Large intestine (tissue), 3 donors: ENCODE measurements at regions not wholly inside any gene's neighbourhood (a gene's known extent, or its start where the extent isn't known, plus 50 kb on each side); places are given as distances from the start of the nearest gene placed in this dataset.
"Not testable (repeated sequence)": the region's sequence is repeated elsewhere in the genome, so short reads cannot be mapped to it uniquely, and the experiment has no call there.

Experiments
- DNase-seq, 2 donors: peaks; one replicate each; pipeline versions ENCODE4 v3.0.0 to v3.0.0-alpha.2; 2013
- H3K27ac ChIP-seq: one replicate; pipeline ENCODE4 v1.5.1; 2013; ENCODE audit warnings: low read length
- H3K27me3 ChIP-seq: 2 replicates; pipeline ENCODE4 v1.6.1; 2013; ENCODE audit warnings: low read length; ENCODE audit not compliant: control insufficient read depth, insufficient read depth
- H3K36me3 ChIP-seq: 2 replicates; pipeline ENCODE4 v1.6.1; 2013; ENCODE audit warnings: low read length; ENCODE audit not compliant: control insufficient read depth, insufficient read depth
- H3K4me1 ChIP-seq: one replicate; pipeline ENCODE4 v1.6.1; 2013; ENCODE audit warnings: low read length; ENCODE audit not compliant: control insufficient read depth, insufficient read depth
- H3K4me3 ChIP-seq: one replicate; pipeline ENCODE4 v1.5.1; 2013; ENCODE audit warnings: low read length
- H3K9me3 ChIP-seq: one replicate; pipeline ENCODE4 v1.6.1; 2013; ENCODE audit warnings: mild to moderate bottlenecking, low read depth, low read length, moderate library complexity; ENCODE audit not compliant: control insufficient read depth
- WGBS: methylation state at CpG from one replicate; pipeline ENCODE4 v1.1.5; 2013; ENCODE audit warnings: low lambda C conversion rate; ENCODE audit not compliant: insufficient coverage; 5-methylcytosine and 5-hydroxymethylcytosine counted together

DNA sequence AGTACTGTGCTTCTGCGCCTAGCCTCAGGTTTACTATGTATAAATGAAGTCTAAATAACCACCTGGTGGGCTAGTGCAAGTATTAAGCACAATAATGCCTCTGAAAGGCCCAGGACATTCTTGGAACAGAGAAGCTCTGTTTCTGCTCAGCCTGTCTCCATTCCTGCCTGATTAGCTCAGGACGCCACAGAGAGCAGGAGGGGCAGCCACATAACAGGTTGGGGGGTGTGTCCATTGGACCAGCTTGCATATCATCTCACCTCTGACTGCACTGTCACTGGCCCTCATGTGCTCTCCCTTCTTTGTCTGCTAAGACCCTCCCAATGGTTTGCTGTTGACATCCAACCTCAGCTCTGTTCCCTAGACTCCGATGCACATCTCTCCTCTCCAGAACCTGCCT lies 52.8 kb upstream of the IKZF1 start:
- DNase-seq: no peak
- Histone ChIP-seq H3K9me3 (peaks cover 5% of the 10 kb centered on the region), H3K27me3 (no peaks in the 10 kb centered on the region), H3K36me3 (no peaks in the 10 kb centered on the region), H3K4me3 (no peak overlapping the region), H3K4me1 (no peaks in the 10 kb centered on the region), H3K27ac (no peak overlapping the region)
- no CpG with 5 or more reads among the region's 3 CpGs for WGBS

DNA sequence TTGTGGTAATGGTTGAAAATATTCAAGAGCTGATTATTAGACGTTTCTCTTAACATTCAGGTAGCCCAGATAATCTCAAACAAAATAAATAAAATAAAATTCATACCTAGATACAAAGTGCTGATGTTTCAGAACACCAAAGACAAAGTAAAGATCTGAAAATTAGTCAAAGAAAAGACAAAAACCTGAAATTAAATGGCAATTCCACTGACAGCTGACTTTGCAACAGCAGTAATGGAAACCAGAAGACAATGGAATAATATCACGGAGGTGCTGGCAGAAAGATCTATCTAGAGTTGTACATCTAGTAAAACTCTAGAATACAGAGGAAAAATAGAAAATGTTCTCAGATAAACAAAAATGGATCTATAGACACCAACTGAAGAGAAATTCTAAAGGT lies 58.0 kb upstream of the IKZF1 start:
- Histone ChIP-seq H3K36me3 (no peaks in the 10 kb centered on the region), H3K27me3 (no peaks in the 10 kb centered on the region), H3K4me3 (no peak overlapping the region), H3K27ac (no peak overlapping the region), H3K4me1 (no peaks in the 10 kb centered on the region), H3K9me3 (peaks cover 5% of the 10 kb centered on the region)
- WGBS: 60% methylated on average over 1 of the region's 2 CpGs
- DNase-seq: no peak

DNA sequence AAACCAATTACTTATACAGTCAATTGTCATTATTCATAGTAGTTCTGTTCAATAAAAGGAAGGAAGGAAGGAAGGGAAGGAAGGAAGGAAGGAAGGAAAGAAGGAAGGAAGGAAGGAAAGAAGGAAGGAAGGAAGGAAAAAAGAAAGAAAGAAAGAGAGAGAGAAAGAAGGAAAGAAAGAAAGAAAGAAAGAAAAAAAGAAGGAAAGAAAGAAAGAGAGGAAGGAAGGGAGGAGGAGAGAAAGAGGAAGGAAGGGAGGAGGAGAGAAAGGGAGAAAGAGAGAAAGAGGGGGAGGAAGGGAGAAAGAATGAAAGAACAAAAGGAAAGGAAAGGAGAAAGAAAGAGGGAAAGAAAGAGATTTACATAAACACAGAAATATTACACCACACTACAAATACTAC lies 62.4 kb upstream of the IKZF1 start:
- DNase-seq, H3K9me3 ChIP-seq, H3K4me3 ChIP-seq, H3K4me1 ChIP-seq, H3K36me3 ChIP-seq, H3K27me3 ChIP-seq, H3K27ac ChIP-seq: not testable (repeated sequence)

DNA sequence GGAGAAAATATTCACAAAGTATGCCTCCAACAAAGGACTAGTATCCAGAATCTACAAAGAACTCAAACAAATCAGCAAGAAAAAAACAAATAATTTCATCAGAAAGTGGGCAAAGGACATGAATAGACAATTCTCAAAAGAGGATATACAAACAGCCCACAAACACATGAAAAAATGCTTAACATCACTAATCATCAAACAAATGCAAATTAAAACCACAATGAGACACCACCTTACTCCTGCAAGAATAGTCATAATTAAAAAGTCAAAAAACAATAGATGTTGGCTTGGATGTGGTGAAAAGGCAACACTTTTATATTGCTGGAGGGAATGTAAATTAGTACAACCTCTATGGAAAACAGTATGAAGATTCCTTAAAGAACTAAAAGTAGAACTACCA lies 63.8 kb upstream of the IKZF1 start:
- H3K4me1 ChIP-seq, H3K9me3 ChIP-seq, DNase-seq, H3K4me3 ChIP-seq, H3K27me3 ChIP-seq, H3K27ac ChIP-seq, H3K36me3 ChIP-seq: not testable (repeated sequence)

DNA sequence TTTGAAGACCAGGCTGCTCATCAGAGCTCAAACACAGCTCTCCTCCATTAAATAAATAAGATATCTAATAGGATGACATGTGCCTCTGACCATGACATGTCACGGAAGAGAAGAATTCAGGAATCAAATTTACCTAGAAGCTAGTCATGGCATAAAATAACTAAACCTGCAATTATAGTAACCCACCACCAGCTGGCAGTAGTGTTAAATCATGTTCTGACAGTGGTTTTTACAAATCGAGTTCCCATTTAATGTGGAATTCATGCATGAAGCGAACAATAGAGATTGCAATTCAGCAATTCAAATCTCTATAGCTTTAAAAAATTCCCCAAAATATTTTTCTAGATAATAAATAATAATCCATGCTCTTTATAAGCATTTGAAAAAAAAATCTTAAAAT lies 74.6 kb upstream of the IKZF1 start:
- no peaks in the 10 kb centered on the region for H3K36me3 ChIP-seq
- 71% methylated on average over 2 of the region's 3 CpGs for WGBS
- H3K27me3 ChIP-seq: no peaks in the 10 kb centered on the region
- no peaks in the 10 kb centered on the region for H3K4me1 ChIP-seq
- no peaks in the 10 kb centered on the region for H3K9me3 ChIP-seq
- no peak overlapping the region for H3K4me3 ChIP-seq
- no peak overlapping the region for H3K27ac ChIP-seq
- no peak for DNase-seq

DNA sequence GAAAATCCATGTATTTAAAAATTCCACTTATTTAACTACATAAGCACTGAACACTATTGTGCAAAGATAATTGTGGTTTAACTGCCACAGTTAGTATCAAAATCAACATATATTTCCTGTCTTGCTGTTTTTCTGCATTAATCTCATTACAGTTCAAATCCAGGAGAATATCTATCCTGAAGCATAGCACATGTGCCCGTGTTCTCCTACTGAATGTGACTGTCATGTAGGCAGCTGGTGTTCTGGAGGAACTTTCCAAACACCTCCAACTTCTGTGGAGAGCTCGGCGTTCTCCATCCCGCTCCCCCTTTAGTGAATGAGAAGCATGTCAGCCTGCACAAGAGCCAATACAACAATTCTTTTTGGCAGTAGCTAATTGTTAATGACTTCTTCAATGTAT lies 76.4 kb upstream of the IKZF1 start:
- H3K9me3 ChIP-seq: no peaks in the 10 kb centered on the region
- DNase-seq: no peak
- no CpG with 5 or more reads among the region's 4 CpGs for WGBS
- H3K27ac ChIP-seq: no peak overlapping the region
- H3K27me3 ChIP-seq: no peaks in the 10 kb centered on the region
- no peaks in the 10 kb centered on the region for H3K4me1 ChIP-seq
- no peaks in the 10 kb centered on the region for H3K36me3 ChIP-seq
- H3K4me3 ChIP-seq: no peak overlapping the region

DNA sequence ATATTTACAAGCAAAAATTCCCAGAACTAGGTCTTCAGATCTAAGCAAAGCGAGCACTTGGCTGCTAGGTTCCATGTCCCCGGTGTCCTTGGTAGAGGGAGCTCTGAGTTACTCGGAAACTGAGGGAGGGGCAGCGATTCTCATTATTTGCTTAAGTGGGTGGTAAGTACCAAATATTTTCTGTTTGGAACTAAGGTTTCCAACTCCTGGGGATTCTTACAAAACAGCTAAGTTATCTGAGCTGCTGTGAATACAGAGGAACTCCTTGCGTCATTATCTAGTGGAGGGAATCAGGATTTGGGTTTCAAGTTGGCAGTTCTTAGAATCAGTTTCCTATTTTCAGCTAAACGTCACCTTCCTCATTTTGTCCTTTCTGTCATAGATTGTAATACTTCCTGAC lies 76.8 kb upstream of the IKZF1 start:
- Histone ChIP-seq H3K4me3 (no peak overlapping the region), H3K27ac (no peak overlapping the region), H3K4me1 (no peaks in the 10 kb centered on the region), H3K9me3 (no peaks in the 10 kb centered on the region), H3K27me3 (no peaks in the 10 kb centered on the region), H3K36me3 (no peaks in the 10 kb centered on the region)
- DNase-seq: no peak
- 83% methylated on average over 1 of the region's 6 CpGs for WGBS

DNA sequence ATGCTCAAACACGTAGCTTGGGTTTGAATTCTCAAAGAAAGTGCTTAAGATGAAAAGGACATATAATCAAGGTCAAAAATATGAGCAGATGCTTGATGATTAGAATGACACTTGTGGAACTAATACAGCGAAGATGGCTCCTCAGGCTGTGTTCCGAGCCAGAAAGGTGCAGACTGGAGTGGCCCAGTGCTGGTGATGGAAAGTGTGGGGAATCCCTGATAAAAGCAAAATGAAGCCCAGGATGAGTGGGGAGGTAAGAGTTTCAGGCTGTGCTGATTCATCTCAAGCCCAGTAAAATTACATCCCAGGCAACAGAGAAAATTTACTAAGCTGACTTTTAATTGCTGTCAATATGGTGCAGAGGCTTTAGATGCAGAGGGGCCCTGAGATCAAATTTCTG lies 77.8 kb upstream of the IKZF1 start:
- no peaks in the 10 kb centered on the region for H3K9me3 ChIP-seq
- H3K36me3 ChIP-seq: no peaks in the 10 kb centered on the region
- DNase-seq: no peak
- no peak overlapping the region for H3K27ac ChIP-seq
- no peaks in the 10 kb centered on the region for H3K27me3 ChIP-seq
- no CpG with 5 or more reads among the region's 3 CpGs for WGBS
- H3K4me1 ChIP-seq: no peaks in the 10 kb centered on the region
- no peak overlapping the region for H3K4me3 ChIP-seq

DNA sequence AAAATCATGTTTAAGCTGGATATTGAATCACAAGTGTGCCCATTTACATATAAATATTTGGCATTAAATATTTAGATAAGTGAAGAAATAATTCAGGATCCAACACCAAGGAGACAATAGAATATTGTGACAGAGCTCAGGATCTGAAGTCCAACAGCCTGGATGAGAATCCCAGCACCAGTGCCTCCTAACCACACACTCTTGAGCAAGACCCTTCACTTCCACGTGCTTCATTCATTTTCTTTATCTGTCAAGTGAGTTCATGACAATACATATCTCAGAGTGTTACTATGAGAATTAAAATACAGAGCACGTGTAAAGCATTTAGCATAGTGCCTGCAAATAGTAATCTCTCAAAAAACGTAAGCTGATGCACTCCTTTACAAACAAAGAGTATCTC lies 78.4 kb upstream of the IKZF1 start:
- H3K4me1 ChIP-seq: no peaks in the 10 kb centered on the region
- no peak overlapping the region for H3K27ac ChIP-seq
- no peak overlapping the region for H3K4me3 ChIP-seq
- H3K27me3 ChIP-seq: no peaks in the 10 kb centered on the region
- DNase-seq: no peak
- H3K36me3 ChIP-seq: no peaks in the 10 kb centered on the region
- WGBS: 53% methylated on average over 2 of the region's 3 CpGs
- H3K9me3 ChIP-seq: no peaks in the 10 kb centered on the region

DNA sequence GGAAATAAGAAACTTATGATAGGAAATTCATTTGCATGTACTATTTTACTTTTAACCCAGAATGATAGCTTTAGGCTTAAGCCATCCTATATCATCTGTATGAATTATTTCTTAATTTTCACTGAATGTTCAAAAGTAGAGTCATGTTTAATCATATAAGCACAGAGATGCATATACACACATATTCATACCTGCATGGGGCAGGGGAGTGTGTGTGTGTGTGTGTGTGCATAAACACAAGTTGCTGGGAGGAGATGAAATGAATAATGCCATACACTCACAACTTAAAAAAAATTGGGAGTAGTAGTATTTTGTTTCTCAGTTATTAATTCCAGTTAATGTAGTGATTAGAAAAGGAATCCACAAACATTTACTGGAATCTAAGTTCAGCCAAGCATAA lies 83.1 kb upstream of the IKZF1 start:
- Histone ChIP-seq H3K9me3 (no peaks in the 10 kb centered on the region), H3K36me3 (no peaks in the 10 kb centered on the region), H3K4me3 (no peak overlapping the region), H3K4me1 (no peaks in the 10 kb centered on the region), H3K27me3 (no peaks in the 10 kb centered on the region), H3K27ac (no peak overlapping the region)
- DNase-seq: no peak

DNA sequence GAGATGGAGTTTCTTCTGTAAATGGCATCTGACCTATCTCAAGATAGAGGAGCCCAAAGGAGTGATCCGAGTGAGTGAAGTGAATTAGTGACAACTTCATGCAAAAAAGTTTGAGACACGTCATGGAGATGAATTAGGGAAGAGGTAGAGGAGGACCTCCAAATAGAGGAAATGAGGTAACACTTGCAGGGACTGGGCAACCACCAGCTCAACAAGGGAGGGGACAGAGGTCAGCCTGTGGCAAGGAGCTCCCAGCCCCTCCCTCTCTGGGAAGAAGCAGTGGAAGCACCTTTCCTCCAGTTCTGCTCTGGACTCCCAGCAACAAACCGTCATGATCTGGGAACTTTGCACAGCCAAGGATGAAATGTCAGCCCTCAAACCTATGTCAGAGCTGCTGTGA lies 83.5 kb upstream of the IKZF1 start:
- H3K27ac ChIP-seq: no peak overlapping the region
- H3K4me3 ChIP-seq: no peak overlapping the region

DNA sequence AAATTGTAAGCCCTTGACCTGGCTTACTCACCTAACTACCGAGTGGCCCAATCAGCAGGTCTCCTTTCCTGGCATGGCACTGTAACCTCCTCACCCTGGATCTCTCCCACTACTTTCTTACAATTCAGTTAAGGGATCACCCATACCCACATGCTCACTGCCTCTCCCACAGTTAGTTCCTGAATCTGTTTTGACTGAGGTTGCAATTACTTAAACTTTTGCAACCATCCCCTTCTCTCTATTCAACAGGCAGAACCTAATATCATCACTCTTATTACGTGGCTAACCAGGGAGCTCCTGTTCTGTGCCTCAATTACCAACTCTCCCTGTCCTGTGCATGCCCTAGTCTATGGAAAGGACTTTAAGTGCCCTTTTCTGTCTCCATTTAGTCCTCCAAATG lies 84.2 kb upstream of the IKZF1 start:
- H3K27ac ChIP-seq: no peak overlapping the region
- WGBS: no CpG with 5 or more reads among the region's 2 CpGs
- H3K9me3 ChIP-seq: no peaks in the 10 kb centered on the region
- H3K36me3 ChIP-seq: no peaks in the 10 kb centered on the region
- H3K4me1 ChIP-seq: no peaks in the 10 kb centered on the region
- DNase-seq: no peak
- no peaks in the 10 kb centered on the region for H3K27me3 ChIP-seq
- H3K4me3 ChIP-seq: no peak overlapping the region

More for the DNA sequence above, 83.5 kb upstream of the IKZF1 start:
- DNase-seq: no peak
- 100% methylated on average over 2 of the region's 3 CpGs for WGBS
- no peaks in the 10 kb centered on the region for H3K27me3 ChIP-seq
- H3K9me3 ChIP-seq: no peaks in the 10 kb centered on the region
- no peaks in the 10 kb centered on the region for H3K36me3 ChIP-seq
- H3K4me1 ChIP-seq: no peaks in the 10 kb centered on the region
